ENCODE measurements at regions not wholly inside any gene's neighbourhood (a gene's known extent, or its start where the extent isn't known, plus 50 kb on each side); places are given as distances from the start of the nearest gene placed in this dataset.
A peak's percentile ranks its signal among the peaks of the same experiment; 100 is the strongest.
"Not testable (repeated sequence)": the region's sequence is repeated elsewhere in the genome, so short reads cannot be mapped to it uniquely, and the experiment has no call there.

GRCh38 chr16:22572331-22573224 lies 61.9 kb downstream of the NPIPB5 start:
- not testable (repeated sequence) for DNase-seq (ENCODE audit: low read depth)

DNA sequence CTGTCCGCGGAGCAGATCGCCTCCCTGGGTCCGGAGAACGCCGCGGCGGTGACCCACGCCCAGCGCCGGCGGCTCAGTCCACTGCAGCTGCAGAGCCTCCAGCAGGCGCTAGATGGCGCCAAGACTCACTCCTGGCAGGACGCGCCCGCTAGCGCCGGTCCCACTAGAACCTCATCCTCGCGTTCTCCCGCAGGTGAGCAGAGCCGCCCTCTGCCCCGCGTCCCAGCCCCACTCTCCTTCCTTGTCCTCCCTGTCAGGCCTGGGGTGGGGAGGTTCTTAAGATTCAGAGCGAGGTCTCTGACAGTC lies 62.5 kb downstream of the NPIPB5 start:
- DNase-seq (ENCODE audit: low read depth): not testable (repeated sequence)

GRCh38 chr16:22576506-22576905 lies 65.8 kb downstream of the NPIPB5 start:
- not testable (repeated sequence) for DNase-seq (ENCODE audit: low read depth)

- not testable (repeated sequence) for DNase-seq (ENCODE audit: low read depth)
These were observed 72.5 kb downstream of the NPIPB5 start for GRCh38 chr16:22583195-22583594.

DNA sequence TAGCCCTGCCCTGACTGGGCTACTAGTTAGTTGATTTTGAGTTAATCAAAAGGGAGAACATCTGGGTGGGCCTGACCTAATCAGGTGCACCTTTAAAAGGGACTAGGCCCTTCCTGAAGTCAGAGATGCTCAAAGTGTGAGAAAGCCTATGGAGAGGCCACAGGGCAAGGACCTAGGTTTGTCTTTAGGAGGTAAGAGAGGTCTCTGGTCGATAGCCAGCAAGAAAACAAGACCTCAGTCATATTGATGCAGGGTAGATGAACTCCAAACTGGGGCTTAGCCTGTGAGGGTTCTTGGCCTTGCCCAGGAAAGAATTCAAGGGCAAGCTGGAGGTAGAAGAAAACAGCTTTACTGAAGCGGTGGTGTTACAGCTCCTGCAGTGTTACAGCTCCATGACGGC lies 73.8 kb downstream of the NPIPB5 start:
- not testable (repeated sequence) for DNase-seq (ENCODE audit: low read depth)

- DNase-seq (ENCODE audit: low read depth): not testable (repeated sequence)
These were observed 74.2 kb downstream of the NPIPB5 start for GRCh38 chr16:22584941-22585340.

DNA sequence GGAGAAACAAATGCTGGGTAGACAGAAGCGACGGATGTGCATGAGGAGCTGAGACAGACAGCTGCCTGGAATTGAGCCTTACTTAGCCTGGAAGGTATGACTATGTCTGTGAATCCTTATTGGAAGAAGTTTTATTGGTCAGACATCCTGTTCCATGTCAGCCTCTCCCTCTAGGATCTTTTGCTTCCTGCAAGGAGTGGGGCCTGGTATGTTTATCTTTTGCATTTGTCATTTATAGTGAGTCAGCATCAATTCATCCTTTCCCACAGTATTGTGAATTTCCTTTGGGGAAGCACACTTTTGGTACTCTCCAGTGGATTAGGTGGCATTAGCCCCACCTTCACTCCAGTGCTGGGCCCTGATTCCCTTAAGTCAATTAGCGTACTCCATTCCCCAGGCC lies 74.7 kb downstream of the NPIPB5 start:
- peak; percentile 86 for DNase-seq (ENCODE audit: low read depth)

- not testable (repeated sequence) for DNase-seq (ENCODE audit: low read depth)
These were observed 76.0 kb downstream of the NPIPB5 start for GRCh38 chr16:22586732-22587131.

- DNase-seq (ENCODE audit: low read depth): not testable (repeated sequence)
These were observed 79.1 kb downstream of the NPIPB5 start for GRCh38 chr16:22589757-22590156.

- not testable (repeated sequence) for DNase-seq (ENCODE audit: low read depth)
These were observed 85.9 kb downstream of the NPIPB5 start for GRCh38 chr16:22596445-22597045.

DNA sequence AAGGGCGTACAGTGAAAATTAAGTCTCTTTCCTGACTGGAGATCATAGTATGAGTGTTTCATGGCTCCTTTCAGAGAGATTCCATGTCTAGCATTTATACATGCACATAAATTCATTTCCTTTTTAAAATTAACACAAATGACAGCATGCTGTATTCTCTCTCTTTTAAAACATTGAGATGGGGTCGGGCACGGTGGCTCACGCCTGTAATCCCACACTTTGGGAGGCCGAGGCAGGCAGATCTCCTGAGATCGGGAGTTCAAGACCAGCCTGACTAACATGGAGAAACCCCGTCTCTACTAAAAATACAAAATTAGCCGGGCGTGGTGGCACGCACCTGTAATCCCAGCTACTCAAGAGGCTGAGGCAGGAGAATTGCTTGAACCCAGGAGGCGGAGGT lies 93.1 kb downstream of the NPIPB5 start:
- not testable (repeated sequence) for DNase-seq (ENCODE audit: low read depth)

DNA sequence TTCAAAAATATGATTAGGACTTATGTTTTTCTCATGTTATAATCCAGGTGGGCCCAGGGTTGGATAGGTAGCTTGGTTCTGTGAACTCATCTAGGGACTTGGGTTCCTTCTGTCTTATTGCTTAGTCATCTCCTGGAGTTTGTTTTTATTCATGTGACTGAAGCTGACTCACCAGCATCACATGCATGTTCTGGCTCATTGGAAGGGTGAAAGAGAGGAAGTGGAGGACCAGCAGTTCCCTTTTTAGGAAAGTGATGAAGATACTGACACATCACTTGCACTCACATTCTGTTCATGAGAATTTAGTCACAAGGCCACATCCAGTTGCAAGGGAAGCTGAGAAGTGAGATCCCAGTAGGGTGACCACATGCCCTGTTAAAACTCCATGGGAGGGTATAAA lies 95.9 kb downstream of the NPIPB5 start:
- not testable (repeated sequence) for DNase-seq (ENCODE audit: low read depth)

DNA sequence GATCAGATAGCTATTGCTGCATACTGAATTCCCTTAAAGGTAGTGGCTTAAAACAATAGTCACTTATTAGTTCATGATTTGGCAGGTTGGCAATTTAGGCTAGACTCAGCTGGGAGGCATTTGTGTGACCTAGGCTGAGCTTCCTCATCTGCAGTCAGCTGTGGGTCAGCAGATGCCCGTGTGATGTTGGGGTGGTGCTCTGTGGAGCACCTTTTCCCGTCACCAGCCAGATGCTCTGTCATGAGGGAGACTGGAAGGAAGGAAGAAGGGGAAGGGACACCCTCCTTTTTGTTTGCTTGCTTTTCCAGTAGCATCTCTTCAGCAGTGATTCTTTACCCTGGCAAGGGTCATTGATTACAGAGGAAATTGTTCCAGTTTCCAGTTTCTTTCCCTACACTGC lies 99.1 kb downstream of the NPIPB5 start:
- not testable (repeated sequence) for DNase-seq (ENCODE audit: low read depth)

DNA sequence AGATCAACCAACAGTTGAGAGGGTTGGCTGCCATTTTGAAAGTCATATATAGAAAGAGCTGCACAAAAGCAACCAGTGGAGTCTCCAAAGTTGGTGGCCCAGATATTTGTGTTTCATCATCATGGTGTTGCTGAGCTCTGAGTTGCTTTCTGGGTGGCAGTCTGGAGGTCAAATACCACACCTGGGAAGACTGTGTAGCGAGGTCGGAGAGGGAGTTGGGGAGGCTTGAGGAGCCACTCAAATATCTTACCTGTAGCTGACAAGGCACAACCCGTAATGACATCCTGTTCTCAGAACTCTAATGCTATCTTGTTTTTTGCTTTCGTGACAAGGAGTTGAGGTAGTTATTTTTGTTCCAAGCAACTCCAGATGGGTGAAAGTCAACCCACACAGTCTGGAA lies 100.4 kb downstream of the NPIPB5 start:
- not testable (repeated sequence) for DNase-seq (ENCODE audit: low read depth)

- peak; percentile 34 for DNase-seq (ENCODE audit: low read depth)
These were observed 103.7 kb downstream of the NPIPB5 start for GRCh38 chr16:22614271-22614947.

DNA sequence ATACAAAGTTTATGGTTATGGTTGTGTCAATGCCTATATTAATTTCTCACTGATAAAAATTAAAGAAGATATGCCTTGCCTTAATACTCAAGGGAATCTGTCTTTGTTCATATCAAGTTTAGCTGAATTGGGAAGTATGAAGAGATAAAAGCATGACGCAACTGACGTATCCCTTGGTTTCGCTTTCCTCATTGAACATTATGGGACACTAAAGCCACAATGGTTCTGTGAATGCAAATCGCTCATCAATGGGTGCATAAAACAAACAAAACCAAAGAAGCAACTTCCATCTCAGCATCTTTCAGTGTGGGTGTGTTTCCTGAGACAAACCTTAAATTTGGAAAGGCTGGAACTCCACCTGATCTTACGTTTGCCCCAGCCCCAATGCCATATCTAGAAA lies 108.2 kb downstream of the NPIPB5 start:
- no peak for DNase-seq (ENCODE audit: low read depth)

DNA sequence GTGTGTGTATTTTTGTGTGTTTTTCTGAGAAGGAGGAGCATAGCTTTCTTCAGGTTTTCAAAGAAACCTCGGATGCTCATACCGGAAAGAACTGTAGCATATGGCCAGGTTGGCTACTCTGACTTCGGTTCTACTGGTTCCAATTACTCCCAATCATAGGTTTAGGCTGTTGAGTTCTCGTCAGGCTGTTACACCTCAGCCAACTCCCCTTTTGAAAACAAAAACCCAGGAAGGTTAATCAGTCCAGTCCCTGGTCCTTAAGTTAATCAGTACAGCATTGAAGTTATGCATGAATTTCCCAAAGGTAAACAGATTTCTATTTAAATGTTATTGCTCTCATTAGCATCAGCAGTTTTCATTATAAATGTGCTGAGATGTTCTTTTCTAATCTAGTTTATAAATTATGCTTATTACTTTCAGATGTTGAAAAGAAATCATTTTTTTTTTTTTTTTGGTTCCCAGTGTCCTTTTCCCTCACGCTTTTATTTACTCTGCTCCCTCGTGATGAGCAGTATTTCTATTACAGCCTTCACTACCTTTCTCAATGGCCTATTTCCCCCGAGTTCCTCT lies 111.0 kb downstream of the NPIPB5 start:
- DNase-seq (ENCODE audit: low read depth): no peak

DNA sequence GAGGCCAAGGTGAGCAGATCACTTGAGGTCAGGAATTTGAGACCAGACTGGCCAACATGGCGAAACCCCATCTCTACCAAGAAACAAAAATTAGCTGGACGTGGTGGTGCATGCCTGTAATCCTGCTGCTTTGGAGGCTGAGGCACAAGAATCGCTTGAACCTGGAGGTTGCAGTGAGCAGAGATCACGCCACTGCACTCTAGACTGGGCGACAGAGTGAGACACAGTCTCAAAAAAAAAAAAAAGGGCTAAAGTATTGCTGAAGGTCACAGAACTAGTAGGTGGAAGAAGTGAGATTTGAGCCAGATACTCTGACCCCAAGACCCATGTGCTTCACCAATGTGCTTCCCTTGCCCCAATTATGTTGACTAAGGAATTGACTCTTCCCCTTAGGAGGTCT lies 112.0 kb downstream of the NPIPB5 start:
- DNase-seq (ENCODE audit: low read depth): no peak

GRCh38 chr16:22623351-22623781 lies 112.7 kb downstream of the NPIPB5 start:
- peak; percentile 23 for DNase-seq (ENCODE audit: low read depth)

- DNase-seq (ENCODE audit: low read depth): no peak
These were observed 113.5 kb downstream of the NPIPB5 start for GRCh38 chr16:22624038-22624799.

GRCh38 chr16:22624800-22625533 lies 114.3 kb downstream of the NPIPB5 start:
- DNase-seq (ENCODE audit: low read depth): no peak

Measured in ELR (cell line).